SJCRH30 (cell line): ENCODE measurements at regions not wholly inside any gene's neighbourhood (a gene's known extent, or its start where the extent isn't known, plus 50 kb on each side); places are given as distances from the start of the nearest gene placed in this dataset.

Experiments
- DNase-seq, 2 experiments: peaks; one replicate each; pipeline ENCODE4 v3.0.0-alpha.2; 2015 to 2020
- H3K27ac ChIP-seq: fragments of 250-450 bp; sonication (Bioruptor Pico); 2 replicates; pipeline ENCODE4 v1.5.1; 2020; ENCODE audit warnings: mild to moderate bottlenecking, moderate library complexity
- H3K27me3 ChIP-seq: fragments of 250-450 bp; sonication (Bioruptor Pico); 2 replicates; pipeline ENCODE4 v1.5.1; 2020; ENCODE audit warnings: mild to moderate bottlenecking, moderate library complexity
- H3K36me3 ChIP-seq: fragments of 250-450 bp; sonication (Bioruptor Pico); 2 replicates; pipeline ENCODE4 v1.5.1; 2020; ENCODE audit warnings: mild to moderate bottlenecking, moderate library complexity
- H3K4me1 ChIP-seq: fragments of 250-450 bp; sonication (Bioruptor Pico); 2 replicates; pipeline ENCODE4 v1.5.1; 2020; ENCODE audit warnings: mild to moderate bottlenecking, moderate library complexity
- H3K4me3 ChIP-seq: fragments of 250-450 bp; sonication (Bioruptor Pico); 2 replicates; pipeline ENCODE4 v1.5.1; 2020; ENCODE audit warnings: mild to moderate bottlenecking, moderate library complexity
- H3K9me3 ChIP-seq: fragments of 250-450 bp; sonication (Bioruptor Pico); replicated peaks from 2 replicates; pipeline ENCODE4 v1.5.1; 2020; ENCODE audit warnings: mild to moderate bottlenecking, moderate library complexity

DNA sequence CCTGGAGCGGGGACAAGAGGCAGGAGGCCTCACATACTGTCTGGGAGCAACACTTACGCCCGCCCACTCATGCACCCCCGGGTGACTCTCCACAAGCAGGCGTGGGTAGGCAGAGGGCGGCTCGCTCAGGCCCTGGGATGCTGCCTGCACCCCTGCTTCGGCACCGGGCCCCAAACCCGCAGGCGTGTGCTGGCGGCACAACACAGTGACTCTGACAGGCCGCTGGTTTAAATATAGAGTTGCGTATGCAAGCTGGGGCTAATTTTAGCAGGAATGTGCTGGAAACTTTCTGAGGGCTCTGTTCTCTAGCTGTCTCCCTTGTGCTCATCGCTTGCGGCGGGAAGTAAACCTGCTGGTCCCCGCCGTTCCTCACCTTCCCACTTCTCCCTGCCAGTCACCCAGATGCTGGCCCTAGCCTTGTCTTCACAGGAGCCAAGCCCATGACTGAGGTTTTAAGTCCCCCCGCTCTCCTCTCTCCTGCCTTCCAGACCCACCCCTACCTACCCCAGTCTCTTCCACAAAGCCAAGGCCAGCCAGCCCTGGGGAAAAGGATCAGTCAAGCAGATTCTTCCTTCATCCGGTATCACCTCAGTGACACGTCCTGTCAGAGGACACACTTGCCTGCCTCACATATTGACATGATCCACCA lies 94.5 kb upstream of the FOXP4 start:
- H3K27me3 ChIP-seq, result peaks cover 11% of the 10 kb centered on the region
- H3K4me1 ChIP-seq, result peaks cover 14% of the 10 kb centered on the region
- no peak overlapping the region for H3K27ac ChIP-seq
- H3K4me3 ChIP-seq, result no peak overlapping the region
- DNase-seq, result no peak
- no peaks in the 10 kb centered on the region for H3K36me3 ChIP-seq
- H3K9me3 ChIP-seq, result no peaks in the 10 kb centered on the region

DNA sequence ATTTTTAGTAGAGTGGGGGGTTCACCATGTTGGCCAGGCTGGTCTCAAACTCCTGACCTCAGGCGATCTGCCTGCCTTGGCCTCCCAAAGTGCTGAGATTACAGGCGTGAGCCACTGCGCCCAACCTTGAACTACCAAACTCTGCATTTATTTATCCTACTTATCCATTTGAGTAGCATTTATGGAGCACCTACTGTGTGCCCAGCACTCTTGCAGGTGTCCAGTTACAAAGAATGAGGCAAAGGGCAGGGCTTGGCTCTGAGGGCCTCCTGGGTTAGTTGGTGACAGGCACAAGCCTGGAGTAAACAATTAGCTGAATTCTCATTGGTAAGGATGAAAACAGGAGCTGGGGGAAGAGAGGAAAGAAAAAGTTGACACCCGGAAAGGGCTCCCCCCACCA lies 93.4 kb upstream of the FOXP4 start:
- Histone ChIP-seq H3K4me3 (no peak overlapping the region), H3K4me1 (peaks cover 24% of the 10 kb centered on the region), H3K27ac (no peak overlapping the region), H3K9me3 (no peaks in the 10 kb centered on the region), H3K27me3 (peaks cover 11% of the 10 kb centered on the region), H3K36me3 (no peaks in the 10 kb centered on the region)
- DNase-seq, result no peak

GRCh38 chr6:41453244-41453643 lies 92.9 kb upstream of the FOXP4 start:
- peaks cover 24% of the 10 kb centered on the region for H3K4me1 ChIP-seq
- DNase-seq, result no peak
- H3K4me3 ChIP-seq, result no peak overlapping the region
- H3K27me3 ChIP-seq, result peaks cover 11% of the 10 kb centered on the region
- no peaks in the 10 kb centered on the region for H3K9me3 ChIP-seq
- H3K27ac ChIP-seq, result no peak overlapping the region
- H3K36me3 ChIP-seq, result no peaks in the 10 kb centered on the region

DNA sequence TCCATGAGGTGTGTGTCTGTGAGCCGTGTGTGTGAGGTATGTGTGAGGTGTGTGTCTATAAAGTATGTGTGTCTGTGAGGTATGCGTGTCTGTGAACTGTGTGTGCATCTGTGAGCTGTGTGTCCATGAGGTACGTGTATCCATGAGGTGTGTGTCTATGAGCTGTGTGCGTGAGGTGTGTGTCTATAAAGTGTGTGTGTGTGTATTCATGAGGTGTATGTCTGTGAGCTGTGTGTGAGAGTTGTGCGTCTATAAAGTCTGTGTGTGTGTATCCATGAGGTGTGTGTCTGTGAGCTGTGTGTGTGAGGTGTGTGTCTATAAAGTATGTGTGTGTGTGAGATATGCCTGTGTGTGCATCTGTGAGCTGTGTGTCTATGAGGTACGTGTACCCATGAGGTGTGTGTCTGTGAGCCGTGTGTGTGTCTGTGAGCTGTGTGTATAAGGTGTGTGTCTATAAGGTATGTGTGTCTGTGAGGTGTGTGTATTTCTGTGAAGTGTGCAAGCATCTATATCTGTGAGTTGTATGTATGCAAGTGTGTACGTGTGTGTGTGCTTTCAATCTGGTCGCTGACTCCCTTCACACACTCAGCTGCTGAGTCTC lies 91.9 kb upstream of the FOXP4 start:
- peaks cover 11% of the 10 kb centered on the region for H3K27me3 ChIP-seq

DNA sequence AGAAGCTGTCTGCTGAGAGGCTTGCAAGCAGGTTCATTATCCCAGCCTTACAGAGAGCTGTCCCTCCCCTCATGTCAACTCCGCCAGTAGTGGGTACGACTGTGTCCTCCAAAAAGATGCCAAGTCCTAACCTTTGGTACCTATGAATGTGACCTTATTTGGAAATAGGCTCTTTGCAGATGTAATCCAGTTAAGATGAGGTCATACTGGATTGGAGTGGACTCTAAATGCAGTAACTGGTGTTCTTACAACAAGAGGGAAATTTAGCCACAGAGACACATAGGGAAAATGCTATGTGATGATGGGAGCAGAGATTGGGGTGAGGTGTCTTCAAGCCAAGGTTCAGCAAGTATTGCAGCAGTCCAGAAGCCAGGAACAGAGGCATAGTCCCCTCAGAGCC lies 90.8 kb upstream of the FOXP4 start:
- peaks cover 11% of the 10 kb centered on the region for H3K27me3 ChIP-seq
- no peak for DNase-seq
- H3K27ac ChIP-seq, result no peak overlapping the region
- H3K4me1 ChIP-seq, result peaks cover 21% of the 10 kb centered on the region
- H3K9me3 ChIP-seq, result no peaks in the 10 kb centered on the region
- H3K36me3 ChIP-seq, result no peaks in the 10 kb centered on the region
- H3K4me3 ChIP-seq, result no peak overlapping the region

More for the DNA sequence above, 91.9 kb upstream of the FOXP4 start:
- no peak overlapping the region for H3K27ac ChIP-seq
- peaks cover 24% of the 10 kb centered on the region for H3K4me1 ChIP-seq
- H3K4me3 ChIP-seq, result no peak overlapping the region
- DNase-seq, result no peak
- no peaks in the 10 kb centered on the region for H3K36me3 ChIP-seq
- no peaks in the 10 kb centered on the region for H3K9me3 ChIP-seq

DNA sequence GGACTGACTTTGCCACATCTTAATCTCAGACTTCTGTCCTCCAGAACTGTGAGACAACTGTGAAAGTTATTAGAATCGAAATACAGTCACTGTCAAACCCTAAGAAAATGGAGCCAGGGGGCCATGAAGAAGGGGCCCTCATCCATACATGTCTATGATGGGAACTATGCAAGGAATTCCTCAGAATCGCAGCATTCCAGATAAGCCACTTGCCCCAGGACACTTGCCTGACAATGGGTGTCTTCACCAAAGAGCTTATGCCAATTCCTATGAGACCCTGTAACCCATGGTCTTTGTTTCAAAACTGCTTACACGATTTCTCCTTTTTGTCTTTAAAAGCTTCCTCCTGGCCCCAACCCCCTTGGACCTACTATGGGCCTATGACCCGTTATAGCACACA lies 90.4 kb upstream of the FOXP4 start:
- DNase-seq, result no peak
- H3K27ac ChIP-seq, result no peak overlapping the region
- no peak overlapping the region for H3K4me3 ChIP-seq
- H3K27me3 ChIP-seq, result peaks cover 11% of the 10 kb centered on the region
- H3K36me3 ChIP-seq, result no peaks in the 10 kb centered on the region
- H3K9me3 ChIP-seq, result no peaks in the 10 kb centered on the region
- peaks cover 21% of the 10 kb centered on the region for H3K4me1 ChIP-seq

- Histone ChIP-seq H3K4me1 (peaks cover 21% of the 10 kb centered on the region), H3K9me3 (no peaks in the 10 kb centered on the region), H3K4me3 (no peak overlapping the region), H3K27ac (no peak overlapping the region), H3K36me3 (no peaks in the 10 kb centered on the region), H3K27me3 (no peaks in the 10 kb centered on the region)
- no peak for DNase-seq
These were observed 88.9 kb upstream of the FOXP4 start for GRCh38 chr6:41457303-41457670.

DNA sequence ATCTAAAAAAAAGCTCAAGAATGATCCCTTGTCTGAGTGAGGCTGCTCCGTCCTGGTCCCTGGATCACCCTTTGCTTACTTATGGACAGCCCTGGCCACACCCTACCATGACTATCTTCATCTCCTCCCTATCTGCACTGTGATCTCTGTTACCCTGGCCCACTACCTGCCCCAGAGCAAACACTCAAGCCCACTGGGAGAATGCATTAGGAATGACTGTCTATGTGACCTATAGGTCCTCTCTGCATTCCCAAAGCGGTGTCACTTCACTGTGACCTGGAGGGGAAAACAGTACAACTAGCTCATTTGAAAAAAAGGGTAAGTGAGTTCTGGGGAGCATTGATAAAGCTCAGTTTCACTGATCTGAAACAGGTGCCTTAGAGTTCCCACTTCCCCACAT lies 86.4 kb upstream of the FOXP4 start:
- Histone ChIP-seq H3K4me1 (peaks cover 21% of the 10 kb centered on the region), H3K4me3 (no peak overlapping the region), H3K36me3 (no peaks in the 10 kb centered on the region), H3K27me3 (no peaks in the 10 kb centered on the region), H3K27ac (no peak overlapping the region), H3K9me3 (no peaks in the 10 kb centered on the region)
- DNase-seq, result no peak

GRCh38 chr6:41460742-41461336 lies 85.3 kb upstream of the FOXP4 start:
- Histone ChIP-seq H3K36me3 (no peaks in the 10 kb centered on the region), H3K9me3 (no peaks in the 10 kb centered on the region), H3K4me3 (no peak overlapping the region), H3K27me3 (0 out of 2 replicates have a peak, but pooled peaks cover 2% of the 10 kb centered on the region), H3K4me1 (peaks cover 17% of the 10 kb centered on the region), H3K27ac (no peak overlapping the region)
- DNase-seq, result peak in 1 of 2 experiments; percentile 18

- no peak overlapping the region for H3K4me3 ChIP-seq
- no peaks in the 10 kb centered on the region for H3K36me3 ChIP-seq
These were observed 84.1 kb upstream of the FOXP4 start for GRCh38 chr6:41462033-41462432.

GRCh38 chr6:41463062-41463930 lies 82.9 kb upstream of the FOXP4 start:
- DNase-seq, result peak; percentile 60 to 74
- Histone ChIP-seq H3K36me3 (no peaks in the 10 kb centered on the region), H3K9me3 (no peaks in the 10 kb centered on the region), H3K4me1 (no peaks in the 10 kb centered on the region), H3K4me3 (no peak overlapping the region), H3K27me3 (0 out of 2 replicates have a peak, but pooled peaks cover 2% of the 10 kb centered on the region), H3K27ac (no peak overlapping the region)

More at GRCh38 chr6:41462033-41462432, 84.1 kb upstream of the FOXP4 start:
- H3K27me3 ChIP-seq, result 0 out of 2 replicates have a peak, but pooled peaks cover 2% of the 10 kb centered on the region
- H3K27ac ChIP-seq, result no peak overlapping the region
- no peaks in the 10 kb centered on the region for H3K9me3 ChIP-seq
- DNase-seq, result no peak
- H3K4me1 ChIP-seq, result peaks cover 6% of the 10 kb centered on the region

DNA sequence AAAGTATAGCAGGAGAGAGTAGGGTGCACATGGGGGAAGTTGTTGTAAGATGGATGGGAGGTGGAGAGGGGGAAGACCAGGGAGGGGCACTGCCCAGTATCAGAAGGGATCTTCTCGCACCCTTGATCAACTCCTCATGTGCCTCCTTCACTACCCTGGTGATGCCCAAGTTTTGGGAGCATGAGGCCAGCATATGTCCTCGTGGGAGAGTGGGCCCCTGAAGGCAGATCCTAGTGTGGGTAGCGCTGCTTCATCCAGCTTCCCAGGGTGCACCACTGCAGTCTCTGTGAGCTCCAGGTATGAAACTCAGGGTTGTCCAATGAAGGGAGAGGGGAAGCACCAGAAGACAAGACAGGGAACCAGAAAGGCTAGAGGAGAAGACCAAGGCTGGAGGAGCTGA lies 82.2 kb upstream of the FOXP4 start:
- H3K9me3 ChIP-seq, result no peaks in the 10 kb centered on the region
- H3K27ac ChIP-seq, result no peak overlapping the region
- H3K36me3 ChIP-seq, result no peaks in the 10 kb centered on the region
- 0 out of 2 replicates have a peak, but pooled peaks cover 2% of the 10 kb centered on the region for H3K27me3 ChIP-seq
- H3K4me1 ChIP-seq, result no peaks in the 10 kb centered on the region
- no peak for DNase-seq
- no peak overlapping the region for H3K4me3 ChIP-seq

DNA sequence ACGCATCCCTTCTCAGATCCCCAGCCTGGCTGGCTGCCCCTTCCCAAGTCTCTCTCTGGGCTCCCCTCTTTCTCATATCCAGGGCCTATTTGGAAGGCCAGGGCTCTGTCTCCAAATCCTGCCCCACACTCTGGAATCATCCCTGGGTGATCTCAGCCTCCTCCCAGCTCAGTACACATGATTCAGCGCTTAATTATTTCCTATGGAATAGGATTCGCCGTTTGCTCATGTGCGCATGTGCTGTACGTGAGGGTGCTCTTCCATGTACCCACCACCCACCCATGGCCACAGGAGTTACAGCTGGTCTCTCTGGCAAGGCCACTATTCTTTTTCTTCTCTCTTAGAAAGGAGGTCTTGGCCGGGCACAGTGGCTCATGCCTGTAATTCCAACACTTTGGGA lies 81.7 kb upstream of the FOXP4 start:
- H3K4me3 ChIP-seq, result no peak overlapping the region
- H3K27me3 ChIP-seq, result 0 out of 2 replicates have a peak, but pooled peaks cover 2% of the 10 kb centered on the region
- H3K9me3 ChIP-seq, result no peaks in the 10 kb centered on the region
- DNase-seq, result no peak
- no peaks in the 10 kb centered on the region for H3K36me3 ChIP-seq
- H3K4me1 ChIP-seq, result no peaks in the 10 kb centered on the region
- H3K27ac ChIP-seq, result no peak overlapping the region

GRCh38 chr6:41466437-41466990 lies 79.7 kb upstream of the FOXP4 start:
- no peak overlapping the region for H3K4me3 ChIP-seq
- no peaks in the 10 kb centered on the region for H3K36me3 ChIP-seq
- no peaks in the 10 kb centered on the region for H3K4me1 ChIP-seq
- H3K27me3 ChIP-seq, result peaks cover 2% of the 10 kb centered on the region; the same call in 1 of the 2 replicates
- no peak for DNase-seq
- H3K9me3 ChIP-seq, result no peaks in the 10 kb centered on the region
- no peak overlapping the region for H3K27ac ChIP-seq
